Activated T-helper 1 cell treated with anti-CD3 and anti-CD28 coated beads, Interleukin-12 subunit alpha, Interleukin-12 subunit beta, Interleukin-2, Interleukin-4 antibody, amounts not matched to agents 30 ng/mL and 10 ng/mL and 1 ng/mL, durations not matched to agents 14 hours and 24 hours and 36 hours (primary cell): ENCODE measurements at regions not wholly inside any gene's neighbourhood (a gene's known extent, or its start where the extent isn't known, plus 50 kb on each side); places are given as distances from the start of the nearest gene placed in this dataset.
"Not testable (repeated sequence)": the region's sequence is repeated elsewhere in the genome, so short reads cannot be mapped to it uniquely, and the experiment has no call there.

ENCODE experiments used
- DNase-seq: peaks from one replicate; pipeline ENCODE4 v3.0.0; 2021; ENCODE audit warnings: low spot score
- H3K27ac Mint-ChIP-seq: one replicate; pipeline ENCODE4 v1.8.0; 2021; ENCODE audit warnings: mild to moderate bottlenecking, mixed read lengths
- H3K27me3 Mint-ChIP-seq: one replicate; pipeline ENCODE4 v1.8.0; 2022; ENCODE audit warnings: mild to moderate bottlenecking, moderate library complexity, mixed read lengths; ENCODE audit not compliant: insufficient read depth
- H3K36me3 Mint-ChIP-seq: one replicate; pipeline ENCODE4 v1.8.0; 2021; ENCODE audit warnings: low read depth, mixed read lengths
- H3K4me1 Mint-ChIP-seq: one replicate; pipeline ENCODE4 v1.8.0; 2021; ENCODE audit warnings: low read depth, mixed read lengths
- H3K4me3 Mint-ChIP-seq: one replicate; pipeline ENCODE4 v1.8.0; 2021; ENCODE audit warnings: mild to moderate bottlenecking, moderate library complexity, mixed read lengths
- H3K9me3 Mint-ChIP-seq: one replicate; pipeline ENCODE4 v1.8.0; 2021; ENCODE audit warnings: mixed read lengths
- intact Hi-C: fragments of 100-400 bp; cut with micrococcal nuclease; formaldehyde crosslinking; loops from one replicate; pipeline ENCODE4 v1.15.1; 2024

GRCh38 chr2:118371515-118371914, 283.2 kb downstream of the INSIG2 start:
- Mint-ChIP-seq H3K36me3 (no peaks in the 10 kb centered on the region), H3K27me3 (peaks cover 11% of the 10 kb centered on the region), H3K27ac (no peak overlapping the region), H3K4me1 (no peaks in the 10 kb centered on the region), H3K9me3 (no peaks in the 10 kb centered on the region), H3K4me3 (no peak overlapping the region)
- DNase-seq: no peak
- intact Hi-C loops: no loop called here

- H3K9me3 Mint-ChIP-seq, H3K27ac Mint-ChIP-seq, H3K36me3 Mint-ChIP-seq, H3K4me3 Mint-ChIP-seq, H3K4me1 Mint-ChIP-seq, intact Hi-C loops, DNase-seq: not testable (repeated sequence)
- peaks cover 18% of the 10 kb centered on the region for H3K27me3 Mint-ChIP-seq
Observed at GRCh38 chr2:118369521-118369920, 281.2 kb downstream of the INSIG2 start.

GRCh38 chr2:118363604-118364003, 275.3 kb downstream of the INSIG2 start:
- no peak overlapping the region for H3K27ac Mint-ChIP-seq
- H3K9me3 Mint-ChIP-seq: no peaks in the 10 kb centered on the region
- intact Hi-C loops: no loop called here
- DNase-seq: no peak
- no peak overlapping the region for H3K4me3 Mint-ChIP-seq
- H3K36me3 Mint-ChIP-seq: no peaks in the 10 kb centered on the region
- H3K27me3 Mint-ChIP-seq: peaks cover 27% of the 10 kb centered on the region
- no peaks in the 10 kb centered on the region for H3K4me1 Mint-ChIP-seq

- H3K9me3 Mint-ChIP-seq: no peaks in the 10 kb centered on the region
- H3K27ac Mint-ChIP-seq: no peak overlapping the region
- no peaks in the 10 kb centered on the region for H3K4me1 Mint-ChIP-seq
- no peak overlapping the region for H3K4me3 Mint-ChIP-seq
- H3K36me3 Mint-ChIP-seq: no peaks in the 10 kb centered on the region
- intact Hi-C loops: no loop called here
- no peak for DNase-seq
- H3K27me3 Mint-ChIP-seq: peaks cover 12% of the 10 kb centered on the region
Observed at GRCh38 chr2:118356051-118356450, 267.8 kb downstream of the INSIG2 start.

GRCh38 chr2:118351796-118352195, 263.5 kb downstream of the INSIG2 start:
- H3K9me3 Mint-ChIP-seq: no peaks in the 10 kb centered on the region
- no peak for DNase-seq
- no peaks in the 10 kb centered on the region for H3K36me3 Mint-ChIP-seq
- intact Hi-C loops: no loop called here
- no peaks in the 10 kb centered on the region for H3K4me1 Mint-ChIP-seq
- H3K27ac Mint-ChIP-seq: no peak overlapping the region
- H3K27me3 Mint-ChIP-seq: peaks cover 15% of the 10 kb centered on the region
- H3K4me3 Mint-ChIP-seq: no peak overlapping the region

GRCh38 chr2:118350621-118351020, 262.4 kb downstream of the INSIG2 start:
- Mint-ChIP-seq H3K36me3 (no peaks in the 10 kb centered on the region), H3K27ac (no peak overlapping the region), H3K9me3 (no peaks in the 10 kb centered on the region), H3K4me3 (no peak overlapping the region), H3K27me3 (peaks cover 15% of the 10 kb centered on the region), H3K4me1 (no peaks in the 10 kb centered on the region)
- intact Hi-C loops: no loop called here
- DNase-seq: no peak

- Mint-ChIP-seq H3K27me3 (peaks cover 15% of the 10 kb centered on the region), H3K27ac (no peak overlapping the region), H3K9me3 (no peaks in the 10 kb centered on the region), H3K4me1 (no peaks in the 10 kb centered on the region), H3K4me3 (no peak overlapping the region), H3K36me3 (no peaks in the 10 kb centered on the region)
- intact Hi-C loops: no loop called here
- no peak for DNase-seq
Observed at GRCh38 chr2:118349365-118349764, 261.1 kb downstream of the INSIG2 start.

GRCh38 chr2:118348380-118349034, 260.2 kb downstream of the INSIG2 start:
- intact Hi-C loops: no loop called here
- no peaks in the 10 kb centered on the region for H3K4me1 Mint-ChIP-seq
- no peak for DNase-seq
- H3K4me3 Mint-ChIP-seq: no peak overlapping the region
- H3K9me3 Mint-ChIP-seq: no peaks in the 10 kb centered on the region
- H3K27me3 Mint-ChIP-seq: peaks cover 15% of the 10 kb centered on the region
- H3K27ac Mint-ChIP-seq: no peak overlapping the region
- no peaks in the 10 kb centered on the region for H3K36me3 Mint-ChIP-seq

GRCh38 chr2:118345465-118345864, 257.2 kb downstream of the INSIG2 start:
- Mint-ChIP-seq H3K4me1 (no peaks in the 10 kb centered on the region), H3K27me3 (peaks cover 5% of the 10 kb centered on the region), H3K9me3 (no peaks in the 10 kb centered on the region), H3K36me3 (no peaks in the 10 kb centered on the region), H3K4me3 (no peak overlapping the region), H3K27ac (no peak overlapping the region)
- DNase-seq: no peak
- intact Hi-C loops: no loop called here

- peaks cover 3% of the 10 kb centered on the region for H3K27me3 Mint-ChIP-seq
- H3K27ac Mint-ChIP-seq: no peak overlapping the region
- H3K9me3 Mint-ChIP-seq: peaks cover 17% of the 10 kb centered on the region
- DNase-seq: no peak
- H3K4me1 Mint-ChIP-seq: no peaks in the 10 kb centered on the region
- H3K4me3 Mint-ChIP-seq: no peak overlapping the region
- no peaks in the 10 kb centered on the region for H3K36me3 Mint-ChIP-seq
- intact Hi-C loops: no loop called here
Observed at GRCh38 chr2:118340103-118340502, 251.8 kb downstream of the INSIG2 start.

- Mint-ChIP-seq H3K4me3 (no peak overlapping the region), H3K36me3 (no peaks in the 10 kb centered on the region), H3K27ac (no peak overlapping the region), H3K27me3 (peaks cover 3% of the 10 kb centered on the region), H3K4me1 (no peaks in the 10 kb centered on the region), H3K9me3 (peaks cover 17% of the 10 kb centered on the region)
- intact Hi-C loops: no loop called here
- DNase-seq: no peak
Observed at GRCh38 chr2:118339386-118339785, 251.1 kb downstream of the INSIG2 start.

- H3K4me1 Mint-ChIP-seq: no peaks in the 10 kb centered on the region
- H3K4me3 Mint-ChIP-seq: no peak overlapping the region
- no peaks in the 10 kb centered on the region for H3K36me3 Mint-ChIP-seq
- no peak for DNase-seq
- H3K27ac Mint-ChIP-seq: no peak overlapping the region
- peaks cover 14% of the 10 kb centered on the region for H3K27me3 Mint-ChIP-seq
- H3K9me3 Mint-ChIP-seq: peaks cover 5% of the 10 kb centered on the region
- intact Hi-C loops: no loop called here
Observed at GRCh38 chr2:118333664-118334063, 245.4 kb downstream of the INSIG2 start.

GRCh38 chr2:118325321-118325955, 237.2 kb downstream of the INSIG2 start:
- H3K9me3 Mint-ChIP-seq: no peaks in the 10 kb centered on the region
- no peak overlapping the region for H3K4me3 Mint-ChIP-seq
- intact Hi-C loops: no loop called here
- H3K4me1 Mint-ChIP-seq: no peaks in the 10 kb centered on the region
- DNase-seq: no peak
- peaks cover 5% of the 10 kb centered on the region for H3K27me3 Mint-ChIP-seq
- no peaks in the 10 kb centered on the region for H3K36me3 Mint-ChIP-seq
- H3K27ac Mint-ChIP-seq: no peak overlapping the region

- no peak overlapping the region for H3K4me3 Mint-ChIP-seq
- peaks cover 6% of the 10 kb centered on the region for H3K4me1 Mint-ChIP-seq
- no peak overlapping the region for H3K27ac Mint-ChIP-seq
- intact Hi-C loops: no loop called here
- H3K9me3 Mint-ChIP-seq: no peaks in the 10 kb centered on the region
- peaks cover 10% of the 10 kb centered on the region for H3K27me3 Mint-ChIP-seq
- H3K36me3 Mint-ChIP-seq: no peaks in the 10 kb centered on the region
- DNase-seq: no peak
Observed at GRCh38 chr2:118322406-118322805, 234.1 kb downstream of the INSIG2 start.
